GM21619 (cell line): ENCODE measurements at regions not wholly inside any gene's neighbourhood (a gene's known extent, or its start where the extent isn't known, plus 50 kb on each side); places are given as distances from the start of the nearest gene placed in this dataset.

ENCODE experiments used
- ATAC-seq: cut with Tn5 transposase; IDR thresholded peaks from one replicate; pipeline ENCODE4 v1.9.1; 2021; ENCODE audit not compliant: unreplicated experiment

DNA sequence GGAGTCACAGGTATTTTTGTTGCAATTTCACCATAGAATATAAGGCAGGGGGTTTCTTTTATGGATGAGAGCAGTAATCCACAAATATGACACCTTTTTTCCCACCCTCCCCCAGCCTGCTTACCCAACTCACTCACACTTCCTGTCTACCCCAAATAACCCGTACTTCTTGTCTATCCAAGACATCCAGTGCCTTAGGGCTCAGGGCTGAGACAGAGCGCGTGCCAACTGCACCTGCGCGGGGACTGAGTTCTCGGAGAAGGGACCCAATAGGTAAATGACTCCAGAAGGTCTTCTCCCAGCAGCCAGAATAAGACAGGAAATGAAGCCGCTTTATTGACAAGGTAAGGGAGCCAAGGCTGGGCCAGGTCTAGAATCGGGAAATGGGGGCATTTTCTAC, 369.1 kb downstream of the SIPA1L2 start:
- no peak for ATAC-seq

DNA sequence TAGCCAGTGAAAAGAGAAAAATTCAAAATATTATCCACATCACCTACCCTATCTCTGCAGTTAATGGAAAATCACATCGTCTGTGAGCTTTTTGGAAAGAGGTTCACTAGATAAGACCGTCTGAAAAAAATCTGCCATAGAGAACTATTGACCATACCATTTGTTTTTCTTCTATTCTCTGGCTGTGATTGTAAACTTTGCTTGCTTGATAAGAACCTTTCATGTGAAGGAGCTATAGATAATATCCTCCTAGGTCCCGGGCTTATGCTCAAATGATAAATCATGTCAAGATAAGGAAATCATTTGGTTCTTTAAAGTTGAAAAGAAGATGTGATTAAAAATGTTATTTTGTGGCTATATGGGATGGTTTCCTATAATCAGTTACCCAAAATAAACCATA, 369.9 kb downstream of the SIPA1L2 start:
- ATAC-seq: no peak

DNA sequence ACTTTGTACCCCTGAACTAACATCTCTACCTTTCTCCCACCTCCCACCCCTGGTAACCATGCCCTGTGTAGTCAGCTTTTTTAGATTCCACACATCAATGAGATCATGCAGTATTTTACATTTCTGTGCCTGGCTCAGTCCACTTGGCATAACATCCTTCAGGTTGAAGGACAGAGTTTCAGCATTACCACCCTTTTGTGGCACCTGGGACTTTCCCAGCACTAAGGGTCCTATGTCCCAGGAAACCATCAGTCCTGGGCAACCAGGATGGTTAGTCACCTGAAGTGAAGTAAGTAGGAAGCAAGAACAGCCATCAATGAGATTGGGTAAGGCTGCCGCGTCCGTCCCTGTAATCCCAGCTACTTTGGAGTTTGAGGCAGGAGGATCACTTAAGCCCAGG, 370.6 kb downstream of the SIPA1L2 start:
- ATAC-seq: no peak

DNA sequence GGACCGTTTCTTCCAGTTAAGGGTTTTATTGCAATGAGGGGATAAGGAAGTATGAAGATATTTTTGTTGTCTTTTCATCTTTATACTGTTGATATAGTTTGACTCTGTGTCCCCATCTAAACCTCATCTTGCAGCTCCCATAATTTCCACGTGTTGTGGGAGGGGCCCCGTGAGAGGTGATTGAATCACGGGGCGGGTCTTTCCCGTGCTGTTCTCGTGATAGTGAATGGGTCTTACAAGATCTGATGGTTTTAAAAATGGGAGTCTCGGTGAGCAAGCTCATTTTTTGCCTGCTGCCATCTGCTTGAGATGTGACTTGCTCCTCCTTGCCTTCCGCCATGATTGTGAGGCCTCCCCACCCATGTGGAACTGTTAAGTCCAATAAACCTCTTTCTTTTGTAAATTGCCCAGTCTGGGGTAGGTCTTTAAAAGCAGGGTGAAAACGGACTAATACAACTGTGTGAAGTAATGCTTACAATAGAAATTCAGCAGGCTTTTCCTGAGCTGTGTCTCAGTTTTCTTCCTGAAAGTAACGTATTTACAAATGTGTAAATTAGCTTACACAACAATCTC, 377.3 kb downstream of the SIPA1L2 start:
- no peak for ATAC-seq

DNA sequence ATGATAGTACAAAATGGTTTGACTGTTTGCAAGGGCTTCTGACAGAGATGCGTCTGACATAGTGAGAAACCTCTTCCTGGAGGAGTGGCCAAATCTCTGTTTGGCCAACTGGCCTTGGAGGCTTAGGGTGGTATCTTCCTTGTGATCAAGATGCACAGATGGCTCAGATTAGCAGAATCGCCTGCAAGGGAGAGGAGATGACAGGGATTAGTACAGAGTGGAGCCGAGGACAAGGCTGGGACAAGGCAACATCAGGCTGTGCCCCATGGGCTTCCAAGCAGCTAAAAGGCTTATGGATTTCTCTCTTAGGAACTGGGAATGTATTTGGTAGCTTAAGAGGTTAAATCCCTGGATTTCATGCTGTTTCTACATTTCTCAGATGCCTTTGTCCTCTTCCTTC, 379.1 kb downstream of the SIPA1L2 start:
- ATAC-seq: no peak

DNA sequence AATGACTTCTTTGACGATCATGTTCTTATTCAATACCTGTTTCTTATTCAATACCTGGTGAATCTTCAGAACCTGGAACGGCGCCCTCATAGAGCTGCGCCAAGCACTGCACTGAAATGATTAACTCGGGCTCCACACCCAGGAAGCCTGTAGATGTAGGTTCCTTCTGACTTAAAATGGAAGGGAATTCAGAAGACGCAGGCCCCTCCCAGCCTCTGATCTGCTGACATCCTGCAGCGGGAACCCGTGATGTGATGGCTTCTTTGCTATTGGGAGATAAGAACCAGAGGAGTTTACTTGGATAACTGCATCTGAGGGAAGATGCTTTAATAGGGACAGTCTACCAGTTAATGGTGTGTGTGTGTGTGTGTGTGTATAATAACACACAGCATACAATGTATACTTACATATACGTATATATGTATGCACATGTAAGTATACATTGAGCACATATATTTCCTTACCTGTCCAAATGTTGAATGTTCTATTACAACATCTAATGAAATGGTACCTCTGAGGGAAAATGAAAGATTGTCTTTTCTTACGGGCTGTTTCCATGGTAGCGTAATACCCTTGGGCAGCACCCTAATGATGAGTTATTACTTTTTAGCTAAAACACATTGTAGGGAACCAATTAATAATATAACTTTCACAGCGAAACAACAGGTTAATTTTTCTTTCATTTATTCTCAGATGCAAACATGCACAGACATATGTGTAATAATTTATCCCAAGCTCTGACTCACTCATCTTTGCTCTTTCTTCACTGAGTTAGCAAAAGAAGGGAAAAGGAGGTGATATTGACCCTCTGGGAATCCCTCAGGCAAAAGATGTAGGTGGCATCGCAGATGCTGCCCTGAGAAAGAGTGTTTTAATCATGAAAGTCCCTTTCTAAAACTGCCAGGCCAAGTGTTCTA, 379.8 kb downstream of the SIPA1L2 start:
- no peak for ATAC-seq

DNA sequence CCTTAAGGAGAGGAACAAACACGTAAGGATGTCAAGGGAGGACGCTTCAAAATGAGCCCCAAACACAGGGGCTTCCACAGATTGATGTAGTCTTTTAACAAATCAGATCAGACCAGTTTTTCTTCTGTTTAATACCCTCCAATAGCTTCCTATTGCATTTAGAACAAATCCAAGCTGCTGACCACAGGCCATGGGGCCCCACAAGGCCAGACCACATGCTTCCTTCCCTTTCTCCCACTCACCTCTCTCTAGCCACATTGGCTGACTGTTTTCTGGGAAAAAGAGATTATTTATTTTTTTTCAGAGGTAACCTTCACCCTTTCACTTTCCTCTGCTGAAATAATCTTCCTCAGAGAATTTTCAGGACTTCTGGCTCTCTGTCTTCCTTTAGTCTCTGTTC, 380.6 kb downstream of the SIPA1L2 start:
- no peak for ATAC-seq

DNA sequence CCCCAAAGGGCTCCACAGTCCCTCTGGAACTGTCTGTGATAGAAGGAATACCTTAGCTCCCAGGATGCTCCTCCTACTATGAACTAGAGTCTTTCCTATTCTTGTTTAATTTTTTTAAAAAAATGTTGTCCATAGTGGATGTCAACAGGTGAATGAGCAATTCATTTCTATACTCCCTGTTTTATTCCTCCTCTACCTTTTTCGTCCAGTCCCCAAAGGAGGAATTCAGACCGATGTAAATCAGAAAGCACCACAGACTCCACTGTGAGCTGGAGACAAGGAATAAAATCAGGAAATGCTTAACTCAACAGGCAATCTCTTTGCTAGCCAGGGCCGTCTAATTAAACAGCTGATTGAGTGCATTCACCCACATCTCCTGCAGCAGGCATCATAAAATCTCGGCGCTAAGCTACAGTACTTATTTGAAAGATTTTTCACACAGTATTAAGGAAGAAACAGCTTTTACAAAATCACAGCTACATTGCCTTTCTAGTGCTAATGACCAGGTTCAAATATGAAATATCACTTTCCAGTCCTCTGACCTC, 381.6 kb downstream of the SIPA1L2 start:
- no peak for ATAC-seq

DNA sequence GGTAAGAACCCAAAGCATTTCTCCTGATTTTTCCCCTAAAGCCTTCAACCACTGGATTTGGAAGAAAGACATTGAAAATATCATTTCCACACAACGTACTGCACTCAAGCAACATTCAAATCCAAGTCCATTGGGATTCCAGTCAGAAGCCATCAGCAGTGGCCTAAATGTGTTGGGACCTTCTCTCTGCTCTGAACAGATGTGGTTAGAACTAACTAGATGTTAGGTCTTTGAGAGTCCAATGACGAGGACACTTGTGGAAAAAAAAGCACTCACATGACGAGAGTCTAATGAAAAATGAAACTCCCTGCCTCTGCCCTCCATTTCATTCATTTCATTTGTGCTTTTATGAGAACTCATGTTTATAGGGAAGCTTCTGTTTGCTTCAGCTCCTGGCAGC, 382.3 kb downstream of the SIPA1L2 start:
- ATAC-seq: no peak

DNA sequence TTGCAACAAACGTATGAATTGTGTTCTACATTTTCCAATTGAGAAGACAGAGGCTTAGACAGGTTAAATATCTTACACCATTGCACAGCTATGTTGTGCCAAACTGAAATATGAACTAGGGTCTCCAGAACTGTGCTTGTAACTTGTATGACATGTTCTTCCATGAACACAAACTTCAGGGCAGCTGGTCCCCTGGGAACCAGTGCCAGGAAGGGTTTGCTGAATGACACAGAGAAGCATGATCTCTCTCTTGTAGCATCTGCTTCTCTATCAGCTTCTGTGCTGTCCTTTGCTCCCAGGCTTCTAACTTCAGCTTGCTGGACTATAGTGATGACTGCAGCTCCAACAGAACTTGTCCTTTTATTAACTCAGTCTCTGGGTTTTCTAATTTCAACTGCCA, 385.5 kb downstream of the SIPA1L2 start:
- ATAC-seq: no peak

DNA sequence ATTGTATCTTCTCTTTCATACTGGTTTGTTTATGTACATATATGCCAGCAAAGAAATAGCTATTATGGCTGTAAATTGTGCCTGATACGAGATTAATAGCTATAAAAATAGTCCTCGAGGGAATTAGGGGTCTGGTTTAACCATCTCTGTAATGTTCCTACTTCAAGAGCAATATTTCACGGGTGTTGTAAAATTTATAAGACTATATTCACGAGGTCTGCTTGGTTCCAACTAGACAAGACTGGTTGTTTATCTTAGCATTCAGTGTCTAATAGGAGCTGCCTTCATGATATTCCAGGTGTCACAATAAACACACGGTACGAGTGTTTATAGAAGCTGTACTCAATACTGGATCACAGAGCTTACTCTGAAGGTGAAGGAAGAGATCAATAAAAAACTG, 389.9 kb downstream of the SIPA1L2 start:
- ATAC-seq: no peak

DNA sequence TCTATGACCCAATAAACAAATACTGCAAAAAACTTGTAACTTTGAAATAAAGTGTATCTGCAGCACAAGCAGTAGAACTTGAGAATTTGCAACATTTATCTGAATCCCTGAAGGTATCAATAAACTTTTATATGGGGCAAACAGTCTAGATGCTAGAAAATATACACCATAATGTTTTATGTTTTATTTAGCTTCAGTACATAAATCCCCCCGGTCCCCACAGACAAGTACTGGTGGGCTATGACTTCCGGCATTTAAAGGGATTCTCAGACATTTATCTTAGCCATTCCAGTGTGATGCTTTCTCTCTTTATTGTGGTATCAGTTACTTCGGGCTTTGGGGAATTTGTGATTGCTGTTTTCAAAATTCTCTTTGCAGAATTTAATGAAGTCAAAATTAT, 390.4 kb downstream of the SIPA1L2 start:
- ATAC-seq: no peak

DNA sequence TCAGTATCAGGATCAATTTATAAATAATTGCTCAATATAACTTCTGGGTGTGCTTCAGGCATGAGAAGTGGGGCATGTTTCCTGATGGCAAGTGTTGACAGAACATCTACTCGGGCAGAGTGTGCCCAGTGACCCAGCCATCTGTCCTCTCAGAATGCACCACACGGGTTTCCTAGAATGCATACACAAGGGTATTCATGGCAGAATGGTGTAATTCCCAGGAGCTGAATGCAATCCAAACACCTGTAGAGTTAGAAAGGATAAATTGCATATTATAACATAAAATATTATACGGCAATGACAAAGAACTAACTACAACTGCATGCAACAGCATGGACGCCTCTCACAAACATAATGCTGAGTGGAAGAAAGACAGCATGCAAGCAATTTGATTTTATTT, 391.9 kb downstream of the SIPA1L2 start:
- no peak for ATAC-seq

DNA sequence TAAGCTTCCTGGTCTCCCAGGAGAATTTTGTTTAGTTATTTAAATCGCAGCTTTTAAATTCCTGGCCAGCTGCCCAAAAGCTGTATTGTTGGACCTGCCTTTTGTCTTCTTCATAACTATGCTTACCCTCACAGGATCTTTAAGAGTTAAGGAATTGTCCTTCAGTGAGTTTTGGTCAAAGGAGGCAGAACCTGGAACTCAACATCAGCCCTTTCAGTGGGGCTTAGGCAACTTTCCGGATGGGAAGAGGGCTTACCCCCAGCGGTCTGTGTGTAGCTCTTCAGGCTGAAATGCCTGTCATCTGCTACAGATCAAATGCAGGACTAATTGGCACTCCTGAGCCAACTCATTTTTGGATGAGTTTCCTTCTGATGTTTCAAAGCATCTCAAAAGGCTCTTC, 402.6 kb downstream of the SIPA1L2 start:
- no peak for ATAC-seq

DNA sequence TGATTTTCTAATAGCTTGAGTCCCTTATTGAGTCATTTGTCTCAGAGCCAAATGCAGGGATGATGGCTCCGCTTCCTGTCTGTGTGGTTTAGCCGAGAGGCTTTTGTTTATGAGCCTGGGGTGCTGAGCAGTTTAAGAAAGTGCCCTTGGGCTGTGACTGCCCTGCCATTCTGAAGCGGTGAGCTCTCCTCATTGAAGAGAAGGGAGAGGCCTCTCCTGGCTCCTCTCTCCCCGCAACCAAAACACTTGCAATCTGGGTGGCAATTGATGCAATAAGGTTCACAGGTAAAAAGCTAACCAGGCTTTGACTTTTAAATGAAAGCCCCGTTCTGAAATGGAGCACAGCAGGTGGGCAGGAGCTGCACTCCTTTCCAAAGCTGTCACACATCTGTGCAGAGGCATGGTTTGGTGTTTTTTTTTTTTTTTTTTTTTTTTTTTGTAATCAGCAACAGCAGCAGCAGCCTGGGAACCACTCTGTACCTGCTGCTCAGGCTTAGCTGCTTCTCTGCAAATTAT, 403.7 kb downstream of the SIPA1L2 start:
- ATAC-seq: peak; percentile 62

DNA sequence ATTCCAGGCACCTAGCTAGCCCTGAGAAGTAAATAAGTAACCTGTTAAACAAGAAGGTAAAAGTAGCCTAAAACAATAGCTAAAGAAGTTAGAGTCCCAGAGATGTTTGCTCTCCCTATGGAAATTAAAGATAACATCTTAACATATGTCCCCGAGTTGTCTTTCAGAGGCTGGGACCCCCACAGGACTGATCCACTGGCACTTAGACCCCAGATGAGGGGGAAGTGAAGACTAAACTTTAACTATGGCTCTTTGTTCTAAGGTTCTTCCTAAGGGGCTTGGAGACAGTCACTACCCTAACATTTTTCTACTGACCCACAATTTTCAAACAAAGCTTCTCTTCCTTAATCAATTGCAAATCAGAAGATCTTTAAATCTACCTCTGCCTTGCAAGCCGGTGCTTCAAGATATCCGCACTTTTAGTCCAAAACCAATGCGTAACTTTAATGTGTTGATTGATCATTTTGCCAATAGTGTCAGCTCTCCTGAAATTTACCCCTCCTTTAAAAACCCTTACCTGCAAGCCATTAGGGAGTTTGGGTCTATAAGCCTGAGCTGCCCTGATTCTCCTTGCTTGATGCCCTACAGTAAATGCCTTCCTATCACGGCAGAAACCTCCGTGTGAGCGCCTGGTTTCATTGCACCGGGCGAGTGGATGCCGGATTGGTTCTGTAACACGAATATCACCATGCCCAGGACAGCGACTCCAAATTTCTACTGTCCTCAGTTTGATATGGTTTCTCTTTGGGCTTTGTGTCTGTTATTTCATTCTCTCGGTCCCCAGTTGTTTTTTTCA, 404.4 kb downstream of the SIPA1L2 start:
- ATAC-seq: no peak

DNA sequence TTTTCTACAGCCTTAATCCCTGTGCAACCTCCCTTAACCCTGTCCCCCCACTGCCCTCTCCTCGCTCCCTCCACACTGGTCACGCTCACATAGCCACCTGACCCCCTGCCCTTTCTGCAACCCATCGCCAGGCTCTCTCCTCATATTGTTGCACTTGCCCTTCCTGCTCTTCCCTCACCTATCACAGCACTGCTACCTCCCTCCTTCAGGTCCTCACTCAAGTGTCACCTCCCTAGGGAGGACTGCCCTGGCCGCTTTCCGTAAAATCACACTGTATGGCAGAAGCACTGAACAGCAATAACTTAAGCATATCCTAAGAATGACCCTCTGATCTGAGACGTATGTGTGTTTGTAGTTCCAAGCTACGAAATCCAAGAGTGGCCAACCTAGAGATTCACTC, 406.0 kb downstream of the SIPA1L2 start:
- ATAC-seq: no peak

DNA sequence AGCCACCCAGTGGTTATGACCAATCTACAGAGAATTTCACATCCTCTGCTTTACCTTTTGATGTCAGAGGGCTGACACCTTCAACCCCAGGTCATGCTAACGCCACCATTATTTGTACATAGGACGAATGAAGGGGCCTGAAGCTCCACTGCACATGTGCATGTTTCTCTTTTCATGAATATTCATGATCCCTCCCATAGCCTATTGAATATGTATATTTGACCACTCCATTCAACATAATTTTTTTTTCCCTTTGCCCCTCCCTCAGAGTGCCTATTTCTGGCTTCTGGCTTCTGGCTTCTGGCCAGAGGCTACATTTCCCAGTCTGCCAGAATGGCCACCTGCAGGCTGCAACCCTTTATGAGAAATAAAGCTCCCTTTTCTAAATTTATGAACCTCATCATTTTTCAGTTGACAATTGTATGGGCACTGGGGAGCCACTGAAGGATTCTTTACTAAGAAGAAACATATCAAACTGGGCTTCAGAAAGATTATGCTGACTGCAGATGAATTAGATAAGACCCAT, 406.7 kb downstream of the SIPA1L2 start:
- ATAC-seq: no peak

DNA sequence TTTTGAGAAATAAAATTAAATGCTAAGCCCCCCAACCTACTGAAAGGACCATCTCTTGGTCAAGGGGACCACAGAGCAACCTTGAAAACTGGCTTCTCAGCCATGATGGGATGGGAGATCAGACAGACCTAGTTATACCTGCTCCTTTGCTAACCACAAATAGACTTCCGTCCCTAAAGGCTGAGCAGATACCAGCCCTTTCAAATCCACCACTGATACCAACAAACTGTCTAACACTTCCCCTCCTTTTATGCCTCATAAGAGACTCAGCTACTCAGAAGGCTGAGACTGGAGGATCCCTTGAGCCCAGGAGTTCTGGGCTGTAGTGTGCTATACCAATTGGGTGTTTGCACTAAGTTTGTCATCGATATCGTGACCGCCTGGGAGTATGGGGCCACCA, 407.3 kb downstream of the SIPA1L2 start:
- ATAC-seq: no peak

DNA sequence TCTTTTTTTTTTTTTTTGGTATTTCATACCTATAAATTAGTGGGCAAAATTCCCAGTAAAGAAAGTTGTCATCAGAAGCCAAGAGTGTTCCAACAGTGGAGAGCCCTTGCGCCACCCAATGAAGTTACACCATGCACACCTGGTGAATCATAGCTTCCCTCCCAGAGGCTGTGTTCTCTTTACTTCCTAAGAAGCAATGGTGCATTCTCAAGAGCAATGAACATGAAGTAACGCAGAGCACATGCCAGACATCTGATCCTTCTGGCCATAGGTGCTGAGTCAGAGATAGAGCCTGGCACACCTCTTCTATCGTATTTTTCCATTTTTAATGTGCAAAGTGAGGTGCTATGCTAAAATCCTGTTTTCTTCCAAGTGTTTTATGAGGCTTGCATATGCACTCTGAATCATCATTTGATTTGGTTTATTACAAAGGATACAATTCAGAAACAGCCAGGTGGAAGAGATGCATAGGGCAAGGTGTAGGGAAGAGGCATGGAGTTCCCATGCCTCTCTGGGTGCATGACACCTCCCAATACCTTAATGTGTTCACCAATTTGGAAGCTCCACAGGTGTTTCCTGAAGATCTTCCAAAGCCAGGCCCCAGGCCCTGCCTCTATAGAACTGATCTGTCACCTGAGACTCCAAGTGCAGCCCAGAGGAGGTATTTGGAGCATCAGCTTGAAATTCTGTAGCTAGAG, 408.0 kb downstream of the SIPA1L2 start:
- no peak for ATAC-seq
